HepG2 (cell line): ENCODE measurements at regions not wholly inside any gene's neighbourhood (a gene's known extent, or its start where the extent isn't known, plus 50 kb on each side); places are given as distances from the start of the nearest gene placed in this dataset.

Source experiments
- CTCF ChIP-seq: sonication (generic); formaldehyde crosslinking; IDR thresholded peaks from 2 replicates; pipeline ENCODE4 v1.5.0; 2020; ENCODE audit warnings: mild to moderate bottlenecking, missing genetic modification reagents, moderate library complexity
- HDAC6 ChIP-seq: fragments of 200-600 bp; sonication (generic); IDR thresholded peaks from 2 replicates; pipeline ENCODE4 v1.7.0; 2017; ENCODE audit warnings: mild to moderate bottlenecking, antibody characterized with exemption, low read length, low read depth
- MAFK ChIP-seq, 2 experiments: IDR thresholded peaks in 1 of 2; conservative IDR thresholded peaks in 1 of 2; 2 replicates each; pipeline ENCODE4 v1.6.1; 2011; ENCODE audit warnings: improper control_type of control experiment in 2 of 2, low read length in 2 of 2
- RFX1 ChIP-seq: fragments of 450-650 bp; IDR thresholded peaks from 2 replicates; pipeline ENCODE4 v1.6.1; 2017
- TFAP4 ChIP-seq: sonication (generic); IDR thresholded peaks from 2 replicates; pipeline ENCODE4 v1.6.1; 2016; ENCODE audit warnings: low read depth, borderline replicate concordance

GRCh38 chr16:16945207-16945606, 525.6 kb downstream of the XYLT1 start:
- TF ChIP-seq CTCF (no peak), RFX1 (no peak), TFAP4 (no peak), HDAC6 (no peak), MAFK (conservative IDR thresholded peaks at IDR 0.05 in 1 of 2, IDR thresholded peaks at IDR 0.05 in 1 of 2; ENCODE audit: low read length in 2 of 2) (no peak)
